ENCODE measurements at regions not wholly inside any gene's neighbourhood (a gene's known extent, or its start where the extent isn't known, plus 50 kb on each side); places are given as distances from the start of the nearest gene placed in this dataset.

DNA sequence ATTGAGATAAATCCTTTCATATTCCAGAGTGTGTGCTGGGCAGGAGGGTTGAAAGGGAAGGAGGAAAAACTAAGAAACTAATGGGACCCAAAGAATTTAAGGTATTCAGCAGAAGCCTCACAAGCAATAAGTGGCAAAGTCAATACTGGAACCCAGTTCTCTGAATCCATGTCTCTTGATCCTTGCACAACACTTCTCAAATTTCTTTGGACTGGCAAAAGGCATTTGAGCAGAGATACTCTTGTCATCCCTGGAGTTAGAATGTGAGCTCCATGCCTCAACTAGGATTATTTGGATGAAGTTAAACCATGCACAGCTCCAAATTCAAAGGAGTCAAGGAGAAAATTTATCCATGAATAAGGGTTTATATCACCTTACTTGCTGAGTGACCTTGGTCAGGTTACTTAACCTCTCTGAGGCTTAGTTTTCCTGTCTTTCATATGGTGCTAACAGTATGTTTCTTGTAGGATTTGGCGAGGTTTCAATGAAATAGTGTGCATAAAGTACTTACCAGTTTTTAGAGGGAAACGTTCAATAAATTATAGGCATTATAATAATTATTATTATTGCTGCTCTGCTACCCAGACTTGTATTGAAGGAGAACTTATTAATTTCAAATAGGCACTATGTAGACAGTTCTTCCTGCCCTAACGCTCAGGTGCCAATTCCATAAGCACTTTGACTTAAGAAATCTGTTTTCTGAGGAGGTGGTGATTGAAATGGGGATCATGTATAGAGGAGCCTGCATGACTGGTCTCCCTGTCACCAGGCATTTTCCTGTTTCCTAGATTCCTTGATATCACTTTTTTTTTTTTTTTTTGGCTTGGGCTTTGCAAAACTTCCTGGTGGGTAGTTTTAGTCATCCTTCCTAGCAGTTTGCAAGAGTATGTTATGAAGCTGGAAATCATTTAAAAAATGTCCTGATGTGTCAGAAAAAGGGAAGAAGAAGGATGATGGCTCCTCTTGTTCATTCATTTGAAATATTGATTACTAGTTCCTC, 125.0 kb upstream of the JUN start:
- Histone ChIP-seq H3K27me3 (ENCODE audit: control insufficient read depth, insufficient read depth, low read length) (no peaks in the 10 kb centered on the region), H3K4me3 (ENCODE audit: low read depth, low read length) (no peak overlapping the region), H3K9me3 (ENCODE audit: control insufficient read depth, insufficient read depth, low read length) (no peaks in the 10 kb centered on the region), H3K36me3 (ENCODE audit: control insufficient read depth, insufficient read depth, low read length) (no peaks in the 10 kb centered on the region), H3K27ac (ENCODE audit: low read depth, low read length) (no peak overlapping the region), H3K4me1 (ENCODE audit: control insufficient read depth, insufficient read depth, low read length) (peaks cover 4% of the 10 kb centered on the region)
- DNase-seq (ENCODE audit: low read depth in 4 of 6, low spot score in 6 of 6): no peak
- WGBS (ENCODE audit: insufficient coverage): no CpG with 5 or more reads among the region's 3 CpGs

DNA sequence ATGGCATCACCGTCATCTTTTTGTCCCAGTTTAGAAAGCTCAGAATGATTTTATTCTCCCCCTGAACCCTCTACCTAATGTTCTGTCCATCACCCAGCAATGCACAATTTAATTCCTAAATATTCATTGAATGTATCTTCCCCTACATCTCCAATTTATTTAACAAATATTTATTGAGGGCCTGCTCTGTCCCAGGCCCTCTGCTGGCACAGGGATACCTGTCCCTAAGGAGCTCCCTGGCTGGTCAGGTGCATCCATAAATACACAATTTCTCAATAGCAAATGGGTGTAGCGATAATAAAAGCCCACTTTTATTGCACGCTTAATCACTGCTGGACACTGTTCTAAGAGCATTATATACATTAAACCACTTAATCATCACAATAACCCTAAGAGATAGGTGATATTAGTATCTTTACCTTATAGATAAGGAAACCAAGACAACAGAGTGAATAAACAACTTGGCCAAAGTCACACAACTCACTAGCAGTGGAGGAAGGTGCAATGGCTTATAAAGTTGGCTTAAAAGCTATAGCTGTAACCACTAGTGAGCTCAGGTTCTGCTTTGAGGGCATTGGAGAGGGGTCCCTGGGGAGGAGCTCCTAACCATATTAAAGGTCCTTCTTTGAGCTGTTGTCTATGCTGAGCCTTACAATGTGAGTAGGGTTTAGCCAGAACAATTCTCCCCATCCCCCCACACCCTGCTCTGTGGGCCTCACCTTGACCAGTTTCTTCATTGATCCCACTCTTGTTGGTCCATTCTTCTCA, 126.3 kb upstream of the JUN start:
- Histone ChIP-seq H3K27ac (ENCODE audit: low read depth, low read length) (no peak overlapping the region), H3K9me3 (ENCODE audit: control insufficient read depth, insufficient read depth, low read length) (no peaks in the 10 kb centered on the region), H3K27me3 (ENCODE audit: control insufficient read depth, insufficient read depth, low read length) (no peaks in the 10 kb centered on the region), H3K4me1 (ENCODE audit: control insufficient read depth, insufficient read depth, low read length) (no peaks in the 10 kb centered on the region), H3K36me3 (ENCODE audit: control insufficient read depth, insufficient read depth, low read length) (no peaks in the 10 kb centered on the region), H3K4me3 (ENCODE audit: low read depth, low read length) (no peak overlapping the region)
- 92% methylated on average over 1 of the region's 3 CpGs for WGBS (ENCODE audit: insufficient coverage)
- DNase-seq (ENCODE audit: low read depth in 4 of 6, low spot score in 6 of 6): no peak

DNA sequence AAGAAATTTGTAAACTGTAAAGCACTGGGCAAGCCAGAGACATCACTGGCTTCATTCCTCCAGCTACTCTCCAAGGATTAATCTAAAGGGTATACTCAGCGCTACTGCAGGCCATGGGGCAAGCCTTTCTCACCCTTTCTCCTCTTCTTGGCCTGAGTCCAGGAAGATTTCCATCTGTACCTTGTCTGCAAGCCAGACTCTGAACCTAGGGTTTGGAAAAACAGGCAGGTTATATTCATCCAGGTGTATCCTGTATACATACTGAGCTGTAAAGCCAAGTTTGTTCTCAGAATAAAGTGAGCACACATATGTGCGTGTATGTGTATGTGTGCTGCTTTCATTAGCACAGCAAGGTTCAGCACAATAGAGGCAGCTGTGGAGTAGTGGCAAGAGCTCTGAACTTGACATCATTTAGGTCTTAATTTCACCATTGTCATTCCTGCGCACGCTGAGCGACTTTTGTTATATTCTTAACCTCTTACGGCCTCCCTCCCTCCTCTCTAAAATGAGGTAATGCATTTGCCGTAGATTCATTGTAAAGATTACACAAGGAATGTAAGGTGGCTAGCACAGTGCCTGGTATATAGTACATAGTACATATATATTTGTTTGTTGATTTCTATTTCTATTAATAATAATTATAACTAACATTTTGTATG, 128.1 kb upstream of the JUN start:
- Histone ChIP-seq H3K4me1 (ENCODE audit: control insufficient read depth, insufficient read depth, low read length) (no peaks in the 10 kb centered on the region), H3K4me3 (ENCODE audit: low read depth, low read length) (no peak overlapping the region), H3K27me3 (ENCODE audit: control insufficient read depth, insufficient read depth, low read length) (no peaks in the 10 kb centered on the region), H3K27ac (ENCODE audit: low read depth, low read length) (no peak overlapping the region), H3K36me3 (ENCODE audit: control insufficient read depth, insufficient read depth, low read length) (no peaks in the 10 kb centered on the region), H3K9me3 (ENCODE audit: control insufficient read depth, insufficient read depth, low read length) (no peaks in the 10 kb centered on the region)
- DNase-seq (ENCODE audit: low read depth in 4 of 6, low spot score in 6 of 6): no peak
- 69% methylated on average over 2 of the region's 7 CpGs for WGBS (ENCODE audit: insufficient coverage)

DNA sequence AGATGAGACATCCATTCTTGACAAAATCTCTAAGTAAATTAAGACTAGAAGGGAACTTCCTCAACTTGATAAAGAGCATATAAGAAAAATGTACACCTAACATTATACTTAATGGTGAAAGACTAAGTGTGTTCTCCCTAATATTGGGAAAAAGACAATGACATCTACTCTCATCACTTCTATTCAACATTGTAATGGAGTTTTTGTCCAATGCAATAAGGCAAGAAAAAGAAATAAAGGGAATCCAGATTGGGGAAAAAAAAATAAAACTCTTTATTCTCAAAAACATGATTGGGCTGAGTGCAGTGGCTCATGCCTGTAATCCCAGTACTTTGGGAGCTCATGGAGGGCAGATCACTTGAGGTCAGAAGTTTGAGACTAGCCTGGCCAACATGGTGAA, 131.1 kb upstream of the JUN start:
- no peaks in the 10 kb centered on the region for H3K27me3 ChIP-seq (ENCODE audit: control insufficient read depth, insufficient read depth, low read length)
- H3K4me3 ChIP-seq (ENCODE audit: low read depth, low read length): no peak overlapping the region
- H3K36me3 ChIP-seq (ENCODE audit: control insufficient read depth, insufficient read depth, low read length): no peaks in the 10 kb centered on the region
- DNase-seq (ENCODE audit: low read depth in 4 of 6, low spot score in 6 of 6): no peak
- H3K9me3 ChIP-seq (ENCODE audit: control insufficient read depth, insufficient read depth, low read length): no peaks in the 10 kb centered on the region
- no peaks in the 10 kb centered on the region for H3K4me1 ChIP-seq (ENCODE audit: control insufficient read depth, insufficient read depth, low read length)
- H3K27ac ChIP-seq (ENCODE audit: low read depth, low read length): no peak overlapping the region

DNA sequence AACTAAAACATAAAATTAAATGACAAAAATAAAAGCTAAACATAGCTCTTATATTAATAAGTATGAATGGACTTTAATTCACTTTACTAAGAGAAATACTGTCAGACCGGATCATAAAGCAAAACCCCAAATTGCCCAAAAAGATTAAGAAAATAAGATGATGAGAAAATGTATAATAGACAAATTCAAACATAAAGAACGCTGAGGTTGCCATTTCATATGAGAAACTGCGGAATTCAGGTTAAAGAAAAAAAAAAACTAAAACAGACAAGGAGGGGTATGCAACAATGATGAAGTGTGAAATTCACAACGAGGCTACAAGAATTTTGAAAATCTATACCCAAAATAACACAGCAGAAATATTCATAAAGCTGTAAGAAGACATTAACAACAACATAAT, 133.6 kb upstream of the JUN start:
- no CpG with 5 or more reads among the region's 4 CpGs for WGBS (ENCODE audit: insufficient coverage)
- H3K9me3 ChIP-seq (ENCODE audit: control insufficient read depth, insufficient read depth, low read length): no peaks in the 10 kb centered on the region

DNA sequence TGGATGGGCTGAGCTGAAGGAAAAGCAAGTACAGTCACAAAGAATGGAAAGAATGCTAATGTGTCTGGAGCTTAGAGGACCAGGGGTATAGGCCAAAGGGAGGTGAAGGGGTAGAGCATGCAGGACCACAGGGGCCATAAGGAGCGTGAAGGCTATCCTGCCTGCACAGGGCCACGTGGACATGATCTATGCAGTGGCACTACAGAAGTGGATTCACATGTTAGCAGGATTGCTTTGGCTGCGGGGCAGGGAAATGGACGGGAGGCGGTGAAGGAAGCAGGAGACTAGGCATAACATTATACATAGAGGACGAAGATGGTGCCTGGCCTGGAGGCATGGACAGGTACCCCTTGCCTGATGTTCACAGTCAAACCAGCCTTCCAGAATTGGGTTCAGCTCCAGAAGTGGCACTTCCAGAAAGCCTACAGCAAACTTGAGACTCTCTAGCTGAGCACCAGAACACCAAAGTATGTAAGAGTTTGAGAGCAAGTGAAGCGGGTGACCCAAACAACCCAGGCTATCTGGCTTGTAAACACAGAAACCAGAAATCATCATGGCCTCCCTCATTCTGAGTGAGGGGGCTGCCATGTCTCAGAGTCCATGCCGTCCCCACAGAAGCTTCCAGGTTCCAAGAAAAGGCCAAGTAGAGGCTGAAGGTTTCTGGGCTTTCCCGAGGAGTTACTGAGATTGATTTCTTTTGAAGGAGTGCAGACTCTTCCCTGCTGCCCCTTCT, 135.5 kb upstream of the JUN start:
- Histone ChIP-seq H3K27me3 (ENCODE audit: control insufficient read depth, insufficient read depth, low read length) (no peaks in the 10 kb centered on the region), H3K4me3 (ENCODE audit: low read depth, low read length) (no peak overlapping the region), H3K27ac (ENCODE audit: low read depth, low read length) (no peak overlapping the region), H3K9me3 (ENCODE audit: control insufficient read depth, insufficient read depth, low read length) (no peaks in the 10 kb centered on the region), H3K4me1 (ENCODE audit: control insufficient read depth, insufficient read depth, low read length) (peaks cover 5% of the 10 kb centered on the region), H3K36me3 (ENCODE audit: control insufficient read depth, insufficient read depth, low read length) (no peaks in the 10 kb centered on the region)
- WGBS (ENCODE audit: insufficient coverage): 89% methylated on average over 7 of the region's 9 CpGs
- DNase-seq (ENCODE audit: low read depth in 4 of 6, low spot score in 6 of 6): no peak

More for the DNA sequence above, 133.6 kb upstream of the JUN start:
- no peaks in the 10 kb centered on the region for H3K27me3 ChIP-seq (ENCODE audit: control insufficient read depth, insufficient read depth, low read length)
- no peaks in the 10 kb centered on the region for H3K36me3 ChIP-seq (ENCODE audit: control insufficient read depth, insufficient read depth, low read length)
- H3K4me3 ChIP-seq (ENCODE audit: low read depth, low read length): no peak overlapping the region
- DNase-seq (ENCODE audit: low read depth in 4 of 6, low spot score in 6 of 6): no peak
- H3K4me1 ChIP-seq (ENCODE audit: control insufficient read depth, insufficient read depth, low read length): peaks cover 4% of the 10 kb centered on the region
- no peak overlapping the region for H3K27ac ChIP-seq (ENCODE audit: low read depth, low read length)

DNA sequence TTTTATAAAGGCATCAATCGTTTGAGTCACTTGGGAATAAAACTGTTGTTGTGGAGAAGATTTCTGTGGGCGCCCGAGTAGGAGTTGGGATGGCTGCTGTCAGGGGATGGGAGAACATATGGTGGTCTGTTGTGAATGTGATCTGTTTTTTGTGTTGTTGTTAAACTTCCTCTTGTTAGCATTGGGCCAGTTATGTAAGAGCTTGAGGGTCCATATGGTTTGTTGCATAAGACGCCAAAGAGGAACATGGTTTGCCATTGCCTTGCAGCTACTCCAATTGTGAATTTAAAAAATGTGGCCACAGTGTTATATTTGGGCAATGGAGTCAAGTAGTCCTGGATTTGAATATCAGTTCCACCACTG, 136.1 kb upstream of the JUN start:
- Histone ChIP-seq H3K27ac (ENCODE audit: low read depth, low read length) (no peak overlapping the region), H3K4me3 (ENCODE audit: low read depth, low read length) (no peak overlapping the region), H3K9me3 (ENCODE audit: control insufficient read depth, insufficient read depth, low read length) (no peaks in the 10 kb centered on the region), H3K36me3 (ENCODE audit: control insufficient read depth, insufficient read depth, low read length) (no peaks in the 10 kb centered on the region), H3K27me3 (ENCODE audit: control insufficient read depth, insufficient read depth, low read length) (no peaks in the 10 kb centered on the region), H3K4me1 (ENCODE audit: control insufficient read depth, insufficient read depth, low read length) (peaks cover 5% of the 10 kb centered on the region)
- WGBS (ENCODE audit: insufficient coverage): 64% methylated on average over 4 of the region's 4 CpGs
- DNase-seq (ENCODE audit: low read depth in 4 of 6, low spot score in 6 of 6): peak in 1 of 6 donors; percentile 80

DNA sequence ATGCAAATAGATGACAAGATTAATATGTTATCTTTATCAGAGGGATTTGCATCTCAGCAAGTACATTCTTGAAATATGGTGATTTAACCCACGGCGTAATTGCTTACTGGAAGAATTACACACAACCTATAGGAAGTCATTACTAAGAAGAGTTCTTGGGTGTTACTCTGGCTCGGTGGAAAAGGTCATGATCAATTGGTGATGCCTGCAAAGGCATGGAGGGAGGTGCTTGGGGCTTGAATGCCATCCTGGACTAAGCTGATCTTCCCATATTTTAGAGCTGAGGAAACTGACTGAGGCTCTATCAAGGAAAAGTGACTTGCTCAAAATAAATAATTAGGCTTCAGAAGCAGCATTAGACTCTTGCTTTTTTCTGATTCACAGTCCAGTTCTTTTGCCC, 137.5 kb upstream of the JUN start:
- H3K9me3 ChIP-seq (ENCODE audit: control insufficient read depth, insufficient read depth, low read length): no peaks in the 10 kb centered on the region
- no peak for DNase-seq (ENCODE audit: low read depth in 4 of 6, low spot score in 6 of 6)
- no CpG with 5 or more reads among the region's 3 CpGs for WGBS (ENCODE audit: insufficient coverage)
- peaks cover 5% of the 10 kb centered on the region for H3K4me1 ChIP-seq (ENCODE audit: control insufficient read depth, insufficient read depth, low read length)
- H3K4me3 ChIP-seq (ENCODE audit: low read depth, low read length): no peak overlapping the region
- H3K27me3 ChIP-seq (ENCODE audit: control insufficient read depth, insufficient read depth, low read length): no peaks in the 10 kb centered on the region
- no peaks in the 10 kb centered on the region for H3K36me3 ChIP-seq (ENCODE audit: control insufficient read depth, insufficient read depth, low read length)
- H3K27ac ChIP-seq (ENCODE audit: low read depth, low read length): no peak overlapping the region

DNA sequence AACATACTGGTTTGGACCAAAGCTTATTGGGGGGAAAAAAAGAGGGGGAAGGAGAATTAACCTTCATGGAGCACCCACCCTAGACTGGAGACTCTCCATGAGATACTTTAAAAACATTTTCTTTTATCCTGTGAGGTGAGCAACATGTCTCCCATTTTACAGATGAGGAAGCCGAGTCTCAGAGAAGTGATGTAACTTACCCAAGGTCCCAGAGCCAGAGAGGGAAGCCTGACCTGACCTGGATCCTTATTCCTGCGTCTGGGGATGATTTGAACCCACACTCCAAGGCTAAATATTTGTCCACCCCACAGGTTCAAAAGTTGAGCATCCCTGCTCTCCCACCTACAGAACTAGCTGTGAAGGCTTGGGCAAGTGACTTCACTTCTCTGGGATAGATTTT, 137.9 kb upstream of the JUN start:
- no peaks in the 10 kb centered on the region for H3K36me3 ChIP-seq (ENCODE audit: control insufficient read depth, insufficient read depth, low read length)
- no peaks in the 10 kb centered on the region for H3K9me3 ChIP-seq (ENCODE audit: control insufficient read depth, insufficient read depth, low read length)
- H3K4me1 ChIP-seq (ENCODE audit: control insufficient read depth, insufficient read depth, low read length): peaks cover 5% of the 10 kb centered on the region
- no peaks in the 10 kb centered on the region for H3K27me3 ChIP-seq (ENCODE audit: control insufficient read depth, insufficient read depth, low read length)
- DNase-seq (ENCODE audit: low read depth in 4 of 6, low spot score in 6 of 6): no peak
- 90% methylated on average over 2 of the region's 2 CpGs for WGBS (ENCODE audit: insufficient coverage)
- H3K27ac ChIP-seq (ENCODE audit: low read depth, low read length): no peak overlapping the region
- H3K4me3 ChIP-seq (ENCODE audit: low read depth, low read length): no peak overlapping the region
